H1 (cell line): ENCODE measurements at regions not wholly inside any gene's neighbourhood (a gene's known extent, or its start where the extent isn't known, plus 50 kb on each side); places are given as distances from the start of the nearest gene placed in this dataset.

Experiments
- CTCF ChIA-PET: fragments of 300-600 bp; sonication (Branson Sonifier 250); formaldehyde crosslinking; loops from one replicate; lab custom pipeline; 2021; ENCODE audit not compliant: partially characterized antibody; lab: Charles Lee
- POLR2A ChIA-PET: fragments of 300-600 bp; sonication (Branson Sonifier 250); formaldehyde crosslinking; loops from one replicate; lab custom pipeline; 2021; ENCODE audit warnings: inconsistent platforms; ENCODE audit not compliant: partially characterized antibody; lab: Charles Lee
- DNase-seq, 2 experiments: peaks; one replicate each; pipeline versions ENCODE4 v3.0.0 to v3.0.0-alpha.2; 2010 to 2022; ENCODE audit warnings: low spot score in 2 of 2, low read depth in 1 of 2, mixed read lengths in 1 of 2
- FAIRE-seq: peaks from 2 replicates; lab custom pipeline; 2011; peaks lifted over from hg19 to GRCh38; lab: Jason Lieb, UNC
- H2AFZ ChIP-seq: 2 replicates; pipeline ENCODE4 v1.8.1; 2012; ENCODE audit warnings: low read length, inconsistent platforms
- H2AK5ac ChIP-seq: 2 replicates; pipeline ENCODE4 v1.6.1; 2013; ENCODE audit warnings: low read depth, low read length
- H2BK120ac ChIP-seq: replicated peaks from 2 replicates; pipeline ENCODE3; 2013; ENCODE audit warnings: low read depth, low read length, inconsistent platforms
- H2BK12ac ChIP-seq: 2 replicates; pipeline ENCODE4 v1.6.1; 2013; ENCODE audit warnings: low read depth, low read length
- H2BK15ac ChIP-seq: 2 replicates; pipeline ENCODE4 v1.6.1; 2013; ENCODE audit warnings: low read length
- H2BK20ac ChIP-seq: 2 replicates; pipeline ENCODE4 v1.6.1; 2013; ENCODE audit warnings: low read length
- H2BK5ac ChIP-seq: 2 replicates; pipeline ENCODE4 v1.6.1; 2013; ENCODE audit warnings: low read depth, low read length
- H3K14ac ChIP-seq: 2 replicates; pipeline ENCODE4 v1.6.1; 2013; ENCODE audit warnings: inconsistent platforms; ENCODE audit not compliant: insufficient read length
- H3K18ac ChIP-seq: 2 replicates; pipeline ENCODE4 v1.6.1; 2013; ENCODE audit warnings: low read length; ENCODE audit errors: extremely low read depth
- H3K23ac ChIP-seq: 2 replicates; pipeline ENCODE4 v1.6.1; 2013; ENCODE audit warnings: inconsistent platforms; ENCODE audit not compliant: insufficient read length
- H3K23me2 ChIP-seq: 2 replicates; pipeline ENCODE4 v1.6.1; 2013; ENCODE audit warnings: low read depth, low read length
- H3K27ac ChIP-seq: 2 replicates; pipeline ENCODE4 v1.6.1; 2011; ENCODE audit warnings: low read depth, low read length, inconsistent platforms
- H3K27me3 ChIP-seq, 4 experiments: replicated peaks in 1 of 4; 1 replicate in 1 of 4; 2 replicates in 3 of 4; pipeline versions ENCODE4 v1.6.1 to v1.8.1; 2011 to 2013; ENCODE audit warnings: low read length in 3 of 4, mild to moderate bottlenecking in 3 of 4, inconsistent platforms in 2 of 4, mixed read lengths in 2 of 4, moderate library complexity in 1 of 4; ENCODE audit not compliant: control insufficient read depth in 3 of 4, insufficient read depth in 3 of 4; ENCODE audit errors: extremely low read depth in 1 of 4
- H3K36me3 ChIP-seq, 4 experiments: 2 replicates each; pipeline versions ENCODE4 v1.6.1 to v1.8.1; 2011 to 2013; ENCODE audit warnings: mild to moderate bottlenecking in 4 of 4, low read length in 3 of 4, moderate library complexity in 2 of 4, control low read depth in 1 of 4, inconsistent platforms in 1 of 4; ENCODE audit not compliant: insufficient read depth in 4 of 4, control insufficient read depth in 2 of 4
- H3K4ac ChIP-seq: replicated peaks from 2 replicates; pipeline ENCODE3; 2013; ENCODE audit warnings: low read length, low read depth, mixed read lengths, inconsistent platforms; ENCODE audit not compliant: insufficient read length
- H3K4me1 ChIP-seq, 4 experiments: replicated peaks in 1 of 4; 1 replicate in 1 of 4; 2 replicates in 3 of 4; pipeline versions ENCODE4 v1.6.1 to v1.8.1; 2011 to 2013; ENCODE audit warnings: low read length in 3 of 4, inconsistent platforms in 2 of 4, mixed read lengths in 1 of 4; ENCODE audit not compliant: insufficient read depth in 4 of 4, control insufficient read depth in 3 of 4
- H3K4me2 ChIP-seq, 2 experiments: 2 replicates each; pipeline versions ENCODE4 v1.6.1 to v1.8.1; 2011 to 2013; ENCODE audit warnings: low read depth in 2 of 2, low read length in 2 of 2, control low read depth in 1 of 2, inconsistent platforms in 1 of 2, mild to moderate bottlenecking in 1 of 2; ENCODE audit not compliant: insufficient read depth in 1 of 2
- H3K4me3 ChIP-seq, 4 experiments: fragments of 200-600, 300-600 bp in 1 of 4; sonication (generic), shearing (Covaris generic), sonication (Bioruptor Twin) in 1 of 4; 2 replicates each; pipeline versions ENCODE4 v1.5.1 to v1.8.1; 2011 to 2016; ENCODE audit warnings: low read length in 4 of 4, low read depth in 3 of 4, control low read depth in 2 of 4, inconsistent platforms in 2 of 4, mild to moderate bottlenecking in 2 of 4, mixed read lengths in 1 of 4, moderate library complexity in 1 of 4; ENCODE audit not compliant: insufficient read depth in 2 of 4; ENCODE audit errors: extremely low read depth in 1 of 4
- H3K56ac ChIP-seq: replicated peaks from 2 replicates; pipeline ENCODE3; 2013; ENCODE audit warnings: low read depth, mild to moderate bottlenecking, mixed read lengths, low read length, inconsistent platforms; ENCODE audit not compliant: insufficient read length
- H3K79me1 ChIP-seq: 2 replicates; pipeline ENCODE4 v1.6.1; 2013; ENCODE audit warnings: low read depth, low read length, control low read depth
- H3K79me2 ChIP-seq, 2 experiments: 2 replicates each; pipeline versions ENCODE4 v1.6.1 to v1.8.1; 2012 to 2013; ENCODE audit warnings: low read length in 2 of 2, mild to moderate bottlenecking in 2 of 2, inconsistent platforms in 1 of 2; ENCODE audit not compliant: insufficient read depth in 2 of 2, control insufficient read depth in 1 of 2
- H3K9ac ChIP-seq, 4 experiments: replicated peaks in 1 of 4; 1 replicate in 1 of 4; 2 replicates in 3 of 4; pipeline versions ENCODE4 v1.6.1 to v1.8.1; 2011 to 2013; ENCODE audit warnings: low read depth in 3 of 4, low read length in 3 of 4, control low read depth in 2 of 4, mild to moderate bottlenecking in 2 of 4, moderate library complexity in 2 of 4, inconsistent platforms in 1 of 4; ENCODE audit errors: extremely low read depth in 1 of 4
- H3K9me3 ChIP-seq, 2 experiments: 2 replicates each; pipeline versions ENCODE4 v1.6.1 to v1.8.1; 2012 to 2013; ENCODE audit warnings: mild to moderate bottlenecking in 2 of 2, moderate library complexity in 2 of 2, control low read depth in 1 of 2, inconsistent platforms in 1 of 2, low read depth in 1 of 2, low read length in 1 of 2, mixed read lengths in 1 of 2; ENCODE audit not compliant: insufficient read depth in 2 of 2
- H4K20me1 ChIP-seq, 2 experiments: replicated peaks in 1 of 2; 2 replicates each; pipeline versions ENCODE3 to v1.8.1; 2011 to 2013; ENCODE audit warnings: inconsistent platforms in 2 of 2, low read length in 2 of 2, mild to moderate bottlenecking in 1 of 2; ENCODE audit not compliant: insufficient read depth in 2 of 2, control insufficient read depth in 1 of 2
- H4K5ac ChIP-seq: 2 replicates; pipeline ENCODE4 v1.6.1; 2013; ENCODE audit warnings: low read length, low read depth, mixed read lengths, inconsistent platforms; ENCODE audit not compliant: insufficient read length
- H4K8ac ChIP-seq: 2 replicates; pipeline ENCODE4 v1.8.0; 2013; ENCODE audit warnings: mild to moderate bottlenecking, moderate library complexity, low read length, inconsistent platforms; ENCODE audit not compliant: insufficient read depth; ENCODE audit errors: extremely low read depth
- H4K91ac ChIP-seq: replicated peaks from 2 replicates; pipeline ENCODE3; 2013; ENCODE audit warnings: low read length, mixed read lengths, inconsistent platforms; ENCODE audit not compliant: insufficient read length
- ASH2L ChIP-seq: fragments of 200-600, 300-600 bp; sonication (generic); IDR thresholded peaks from one replicate; pipeline ENCODE4 v1.7.1; 2017; ENCODE audit warnings: low read length
- BCL11A ChIP-seq, 2 experiments: IDR thresholded peaks; one replicate each; pipeline ENCODE4 v1.6.1; 2011; ENCODE audit warnings: low read depth in 2 of 2, low read length in 2 of 2, mild to moderate bottlenecking in 2 of 2
- CEBPB ChIP-seq: IDR thresholded peaks from 2 replicates; pipeline ENCODE4 v1.6.1; 2012; ENCODE audit warnings: low read depth, low read length
- CTBP2 ChIP-seq: IDR thresholded peaks from 2 replicates; pipeline ENCODE4 v1.7.0; 2011; ENCODE audit warnings: borderline replicate concordance, mild to moderate bottlenecking, moderate library complexity, mixed read lengths, low read length; ENCODE audit not compliant: insufficient read depth, insufficient read length
- GABPA ChIP-seq: IDR thresholded peaks from 2 replicates; pipeline ENCODE4 v1.6.1; 2011; ENCODE audit warnings: mild to moderate bottlenecking, low read length, moderate library complexity, borderline replicate concordance; ENCODE audit not compliant: insufficient read depth
- HDAC6 ChIP-seq: IDR thresholded peaks from one replicate; pipeline ENCODE4 v1.7.1; 2012; ENCODE audit warnings: low read depth, mild to moderate bottlenecking, inconsistent platforms, low read length, moderate library complexity
- KDM1A ChIP-seq: fragments of 200-600, 300-600 bp; sonication (generic); IDR thresholded peaks from 2 replicates; pipeline ENCODE4 v1.7.1; 2016; ENCODE audit warnings: mild to moderate bottlenecking, low read length, borderline replicate concordance
- KDM4A ChIP-seq: IDR thresholded peaks from one replicate; pipeline ENCODE4 v1.7.1; 2012; ENCODE audit warnings: low read depth, mild to moderate bottlenecking, moderate library complexity, low read length, inconsistent platforms; ENCODE audit not compliant: severe bottlenecking
- MAX ChIP-seq: IDR thresholded peaks from 2 replicates; pipeline ENCODE4 v1.6.1; 2012; ENCODE audit warnings: inconsistent platforms
- RXRA ChIP-seq: IDR thresholded peaks from 2 replicates; pipeline ENCODE4 v1.6.1; 2011; ENCODE audit warnings: low read depth, mild to moderate bottlenecking, low read length, moderate library complexity; ENCODE audit not compliant: insufficient read depth
- SAP30 ChIP-seq: fragments of 300-600 bp; sonication (generic); IDR thresholded peaks from 2 replicates; pipeline ENCODE4 v1.7.1; 2012; ENCODE audit warnings: low read length, moderate library complexity, mild to moderate bottlenecking, inconsistent platforms; ENCODE audit not compliant: insufficient read depth, insufficient replicate concordance
- SP4 ChIP-seq: IDR thresholded peaks from 2 replicates; pipeline ENCODE4 v1.6.1; 2012; ENCODE audit warnings: low read length, inconsistent platforms
- TCF12 ChIP-seq: IDR thresholded peaks from 2 replicates; pipeline ENCODE4 v1.6.1; 2011; ENCODE audit warnings: low read depth, mild to moderate bottlenecking, low read length
- YY1 ChIP-seq: IDR thresholded peaks from 2 replicates; pipeline ENCODE4 v1.6.1; 2011; ENCODE audit warnings: low read depth, mild to moderate bottlenecking, low read length
- WGBS, 2 experiments: shearing (Covaris generic) in 1 of 2; methylation state at CpG; one replicate each; pipeline versions ENCODE4 v1.1.6 to v1.1.7; 2013 to 2015; ENCODE audit warnings: low lambda C conversion rate in 2 of 2, mixed read lengths in 2 of 2, inconsistent platforms in 1 of 2, low coverage in 1 of 2, missing lambda C conversion rate in 1 of 2; ENCODE audit not compliant: insufficient replicate concordance in 2 of 2, insufficient coverage in 1 of 2, insufficient read length in 1 of 2; ENCODE audit errors: extremely low coverage in 1 of 2, missing lambda C conversion rate in 1 of 2; 5-methylcytosine and 5-hydroxymethylcytosine counted together

GRCh38 chr2:120945091-120945490 lies 209.4 kb downstream of the GLI2 start:
- Histone ChIP-seq H4K5ac (no peak overlapping the region), H2BK120ac (no peak overlapping the region), H2AK5ac (no peak overlapping the region), H4K20me1 (peaks cover 19 to 39% of the 10 kb centered on the region in 2 experiments), H3K23me2 (no peaks in the 10 kb centered on the region), H3K27me3 (no peaks in the 10 kb centered on the region), H2AFZ (no peak overlapping the region), H3K14ac (no peak overlapping the region), H3K36me3 (peaks cover 0 to 2% (median 0%) of the 10 kb centered on the region in 4 experiments; a peak in 1 of 8 replicates), H3K4me2 (no peak overlapping the region), H3K4ac (no peak overlapping the region), H2BK5ac (0 out of 2 replicates have a peak overlapping the region, but pooled peaks have one; percentile 16), H3K79me2 (peaks cover 0 to 15% of the 10 kb centered on the region in 2 experiments; a peak in 1 of 4 replicates), H3K79me1 (peaks cover 5% of the 10 kb centered on the region; the same call in 1 of the 2 replicates), H3K27ac (no peak overlapping the region), H2BK15ac (no peak overlapping the region), H2BK20ac (no peak overlapping the region), H3K4me1 (no peaks in the 10 kb centered on the region), H2BK12ac (no peak overlapping the region), H3K23ac (no peak overlapping the region), H3K9ac (no peak overlapping the region), H3K9me3 (no peaks in the 10 kb centered on the region), H4K91ac (no peak overlapping the region), H3K18ac (no peak overlapping the region), H3K4me3 (no peak overlapping the region), H4K8ac (no peak overlapping the region), H3K56ac (no peak overlapping the region)
- WGBS, 2 experiments: 78% methylated on average over 10 of the region's 10 CpGs; no CpG with 5 or more reads in 1 of the 2 experiments
- DNase-seq (no peak), FAIRE-seq (no peak)
- CTCF ChIA-PET: interaction anchor here (0.9 to 5.7 kb wide), 8 partner anchors 9 to 250 kb away, joined by 3 to 58 read pairs (median 4); no protein-coding TSS in a partner anchor
- POLR2A ChIA-PET: interaction anchor here (1.6 kb wide), 1 partner anchor 9 kb away, joined by 3 read pairs; no protein-coding TSS in a partner anchor
- TF ChIP-seq TCF12 (no peak), HDAC6 (no peak), KDM4A (no peak), GABPA (no peak), SAP30 (no peak), CTBP2 (no peak), CEBPB (no peak), YY1 (no peak), MAX (no peak), SP4 (no peak), RXRA (no peak), KDM1A (no peak), BCL11A (IDR thresholded peaks at IDR 0.05; ENCODE audit: low read depth in 2 of 2, low read length in 2 of 2) (no peak), ASH2L (no peak)
